GM23338 (cell line): ENCODE measurements at regions not wholly inside any gene's neighbourhood (a gene's known extent, or its start where the extent isn't known, plus 50 kb on each side); places are given as distances from the start of the nearest gene placed in this dataset.

ENCODE experiments used
- ATAC-seq: fragments of 200-7000 bp; cut with Tn5 transposase; 3 replicates; pipeline ENCODE4 v1.9.1; 2020
- DNase-seq: peaks from one replicate; pipeline ENCODE4 v3.0.0-alpha.2; 2015; ENCODE audit warnings: low spot score
- H2AFZ ChIP-seq: fragments of 200-600 bp; sonication (generic); 2 replicates; pipeline ENCODE4 v1.8.0; 2016; ENCODE audit warnings: antibody characterized with exemption, mild to moderate bottlenecking, moderate library complexity
- H3F3A ChIP-seq: fragments of 200-600 bp; sonication (generic); replicated peaks from 2 replicates; pipeline ENCODE4 v1.8.0; 2017; ENCODE audit warnings: antibody characterized with exemption, mixed run types, low read depth
- H3K27ac ChIP-seq: fragments of 200-600 bp; sonication (generic); 2 replicates; pipeline ENCODE4 v1.6.1; 2016; ENCODE audit warnings: low read depth
- H3K27me3 ChIP-seq: fragments of 200-600 bp; sonication (generic); 2 replicates; pipeline ENCODE4 v1.8.0; 2016; ENCODE audit warnings: mild to moderate bottlenecking, mixed run types, moderate library complexity; ENCODE audit not compliant: insufficient read depth
- H3K36me3 ChIP-seq: fragments of 200-600 bp; sonication (generic); 2 replicates; pipeline ENCODE4 v1.8.0; 2016; ENCODE audit warnings: mild to moderate bottlenecking; ENCODE audit not compliant: insufficient read depth
- H3K4me1 ChIP-seq: fragments of 200-600 bp; sonication (generic); 2 replicates; pipeline ENCODE4 v1.8.0; 2016; ENCODE audit warnings: mild to moderate bottlenecking, moderate library complexity; ENCODE audit not compliant: insufficient read depth
- H3K4me2 ChIP-seq: fragments of 200-600 bp; sonication (generic); 2 replicates; pipeline ENCODE4 v1.7.1; 2017; ENCODE audit warnings: mixed run types
- H3K4me3 ChIP-seq: fragments of 200-600 bp; sonication (generic); 2 replicates; pipeline ENCODE4 v1.6.1; 2016; ENCODE audit warnings: mixed run types
- H3K79me2 ChIP-seq: fragments of 200-600 bp; sonication (generic); replicated peaks from 2 replicates; pipeline ENCODE4 v1.8.0; 2017; ENCODE audit warnings: mild to moderate bottlenecking; ENCODE audit not compliant: insufficient read depth
- H3K9me2 ChIP-seq: fragments of 200-600 bp; sonication (generic); 2 replicates; pipeline ENCODE4 v1.8.0; 2017; ENCODE audit not compliant: insufficient read depth
- H4K20me1 ChIP-seq: fragments of 200-600 bp; sonication (generic); replicated peaks from 2 replicates; pipeline ENCODE4 v1.8.0; 2017; ENCODE audit warnings: mild to moderate bottlenecking; ENCODE audit not compliant: insufficient read depth
- H3K27ac Mint-ChIP-seq: 2 replicates; pipeline ENCODE4 v1.8.0; 2020; ENCODE audit warnings: inconsistent platforms, mild to moderate bottlenecking, moderate library complexity, mixed read lengths
- H3K27me3 Mint-ChIP-seq: 3 replicates; pipeline ENCODE4 v1.8.0; 2022; ENCODE audit warnings: low read depth, mild to moderate bottlenecking, moderate library complexity, mixed read lengths, inconsistent platforms; ENCODE audit not compliant: insufficient read depth, poor library complexity
- H3K36me3 Mint-ChIP-seq: 3 replicates; pipeline ENCODE4 v1.8.0; 2021; ENCODE audit warnings: low read depth, mild to moderate bottlenecking, inconsistent platforms, moderate library complexity, mixed read lengths
- H3K4me1 Mint-ChIP-seq: 3 replicates; pipeline ENCODE4 v1.8.0; 2020; ENCODE audit warnings: mild to moderate bottlenecking, inconsistent platforms, mixed read lengths
- H3K4me3 Mint-ChIP-seq: 3 replicates; pipeline ENCODE4 v1.8.0; 2021; ENCODE audit warnings: moderate library complexity, mild to moderate bottlenecking, inconsistent platforms, mixed read lengths
- H3K9me3 Mint-ChIP-seq: 3 replicates; pipeline ENCODE4 v1.8.0; 2020; ENCODE audit warnings: moderate library complexity, mild to moderate bottlenecking, inconsistent platforms, mixed read lengths
- CREB1 ChIP-seq: fragments of 250-450 bp; sonication (Bioruptor Pico); IDR thresholded peaks from 2 replicates; pipeline ENCODE4 v1.5.0; 2020; ENCODE audit warnings: low read depth, mild to moderate bottlenecking, moderate library complexity
- CTCF ChIP-seq, 2 experiments: fragments of 200-600 bp in 1 of 2; sonication (generic) in 1 of 2; conservative IDR thresholded peaks; 2 replicates each; pipeline versions ENCODE4 v1.5.1 to v1.6.1; 2016 to 2017; ENCODE audit warnings: antibody characterized with exemption in 2 of 2, low read depth in 2 of 2, mild to moderate bottlenecking in 2 of 2, moderate library complexity in 1 of 2
- EZH2 ChIP-seq: fragments of 200-600 bp; sonication (generic); IDR thresholded peaks from one replicate; pipeline ENCODE4 v1.8.0; 2017; ENCODE audit warnings: antibody characterized with exemption, mild to moderate bottlenecking, low read depth; ENCODE audit not compliant: unreplicated experiment
- EZH2phosphoT487 ChIP-seq: fragments of 200-600 bp; sonication (generic); IDR thresholded peaks from one replicate; pipeline ENCODE4 v1.8.1; 2018; ENCODE audit warnings: antibody characterized with exemption; ENCODE audit not compliant: unreplicated experiment
- JUNB ChIP-seq: IDR thresholded peaks from one replicate; pipeline ENCODE4 v1.6.1; 2016; ENCODE audit warnings: antibody characterized with exemption; ENCODE audit not compliant: unreplicated experiment
- POLR2AphosphoS5 ChIP-seq: IDR thresholded peaks from 2 replicates; pipeline ENCODE4 v1.6.1; 2016; ENCODE audit warnings: antibody characterized with exemption, low read depth
- REST ChIP-seq: IDR thresholded peaks from one replicate; pipeline ENCODE4 v1.6.1; 2018; ENCODE audit warnings: antibody characterized with exemption; ENCODE audit not compliant: unreplicated experiment
- ZNF331 ChIP-seq: fragments of 250-450 bp; sonication (Bioruptor Pico); IDR thresholded peaks from 2 replicates; pipeline ENCODE4 v1.5.0; 2020; ENCODE audit warnings: low read depth, mild to moderate bottlenecking, moderate library complexity
- ZNF462 ChIP-seq: fragments of 250-450 bp; sonication (Bioruptor Pico); IDR thresholded peaks from 2 replicates; pipeline ENCODE4 v1.5.0; 2020; ENCODE audit warnings: mild to moderate bottlenecking, moderate library complexity

- TF ChIP-seq REST (no peak), EZH2phosphoT487 (no peak)
Observed at GRCh38 chr18:3342628-3343027, 80.7 kb downstream of the MYL12B start (continued).

GRCh38 chr18:3345452-3345851, 83.5 kb downstream of the MYL12B start:
- H3K9me2 ChIP-seq, result no peaks in the 10 kb centered on the region
- ATAC-seq (no peak), DNase-seq (no peak)
- peaks cover 21% of the 10 kb centered on the region for H3K4me1 ChIP-seq
- H3K27ac Mint-ChIP-seq, result no peak overlapping the region
- H3K36me3 ChIP-seq, result no peaks in the 10 kb centered on the region
- no peak overlapping the region for H3K4me2 ChIP-seq
- H3K36me3 Mint-ChIP-seq, result peaks cover 7% of the 10 kb centered on the region; the same call in 1 of the 3 replicates
- no peak overlapping the region for H2AFZ ChIP-seq
- no peaks in the 10 kb centered on the region for H3K27me3 Mint-ChIP-seq
- peaks cover 9% of the 10 kb centered on the region; the same call in 2 of the 3 replicates for H3K9me3 Mint-ChIP-seq
- no peak overlapping the region for H3K4me3 ChIP-seq
- no peak overlapping the region for H3K4me3 Mint-ChIP-seq
- H3K27ac ChIP-seq, result no peak overlapping the region
- H3K79me2 ChIP-seq, result no peaks in the 10 kb centered on the region
- no peaks in the 10 kb centered on the region for H3K27me3 ChIP-seq
- no peaks in the 10 kb centered on the region for H3F3A ChIP-seq
- H3K4me1 Mint-ChIP-seq, result peaks cover 20% of the 10 kb centered on the region
- no peaks in the 10 kb centered on the region for H4K20me1 ChIP-seq
- TF ChIP-seq ZNF331 (CRISPR knock-in tag) (no peak), ZNF462 (CRISPR knock-in tag) (no peak), POLR2AphosphoS5 (no peak), EZH2phosphoT487 (no peak), JUNB (no peak), CTCF (conservative IDR thresholded peaks at IDR 0.05; ENCODE audit: low read depth in 2 of 2) (no peak), EZH2 (no peak), CREB1 (no peak), REST (no peak)
